Motor neuron (in vitro differentiated cells): ENCODE measurements at regions not wholly inside any gene's neighbourhood (a gene's known extent, or its start where the extent isn't known, plus 50 kb on each side); places are given as distances from the start of the nearest gene placed in this dataset.
"Not testable (repeated sequence)": the region's sequence is repeated elsewhere in the genome, so short reads cannot be mapped to it uniquely, and the experiment has no call there.

Experiments
- ATAC-seq, 8 experiments: fragments of 200-7000 bp; cut with Tn5 transposase; replicated peaks in 6 of 8; 2 replicates each; pipeline ENCODE4 v1.8.0; 2021; ENCODE audit warnings: mild to moderate bottlenecking in 8 of 8, moderate library complexity in 8 of 8
- H3K27ac ChIP-seq, 2 donors: fragments of 250-450 bp; sonication (Bioruptor Pico); 2 replicates each; pipeline ENCODE4 v1.9.0; 2021; ENCODE audit warnings: antibody characterized with exemption in 2 of 2, mild to moderate bottlenecking in 2 of 2, moderate library complexity in 1 of 2
- H3K4me1 ChIP-seq, 2 donors: fragments of 250-450 bp; sonication (Bioruptor Pico); replicated peaks in 1 of 2; 2 replicates each; pipeline ENCODE4 v1.6.1; 2021; ENCODE audit warnings: antibody characterized with exemption in 2 of 2, mild to moderate bottlenecking in 2 of 2, moderate library complexity in 1 of 2
- H3K4me3 ChIP-seq, 5 donors: fragments of 250-450 bp; sonication (Bioruptor Pico); 2 replicates each; pipeline ENCODE4 v1.9.0; 2021; ENCODE audit warnings: antibody characterized with exemption in 5 of 5, mild to moderate bottlenecking in 5 of 5, moderate library complexity in 4 of 5
- WGBS, 10 experiments: fragments of 450-650 bp; shearing (Covaris generic); methylation state at CpG; one replicate each; pipeline ENCODE4 v1.0.0; 2022; 5-methylcytosine and 5-hydroxymethylcytosine counted together
- in situ Hi-C, 9 experiments: fragments of 400-800 bp; cut with MboI; loops; one replicate each; pipeline ENCODE4 v1.15.0; 2021; ENCODE audit warnings: low sequenced_read_pairs in 9 of 9, low pct_unique_long_range_greater_than_20kb in 2 of 9; ENCODE audit not compliant: unreplicated experiment in 9 of 9

GRCh38 chr4:153887217-153887616, 98.3 kb upstream of the SFRP2 start:
- Histone ChIP-seq H3K4me1 (peaks cover 4 to 8% of the 10 kb centered on the region in 2 donors), H3K4me3 (no peak overlapping the region), H3K27ac (no peak overlapping the region)
- in situ Hi-C loops, result no loop called here
- no peak for ATAC-seq

DNA sequence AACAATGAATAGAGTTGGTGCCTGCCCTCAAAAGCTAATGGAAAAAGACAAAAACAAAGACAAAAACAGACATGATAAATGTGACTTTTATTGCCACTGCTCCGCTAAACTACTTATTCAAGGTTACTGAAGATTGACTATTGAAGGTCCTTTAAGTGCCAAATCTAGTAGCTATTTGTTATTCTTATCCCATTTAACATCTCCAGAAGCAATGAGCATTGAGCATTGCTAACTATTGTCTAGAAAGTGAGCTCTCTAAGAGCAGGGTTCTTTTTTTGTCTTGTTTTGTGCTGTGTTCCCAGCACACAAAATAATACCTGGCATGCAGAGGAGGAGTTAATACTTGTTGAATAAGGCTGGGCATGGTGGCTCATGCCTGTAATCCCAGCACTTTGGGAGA, 95.4 kb upstream of the SFRP2 start:
- in situ Hi-C loops, result no loop called here
- Histone ChIP-seq H3K4me1 (peaks cover 0 to 4% of the 10 kb centered on the region in 2 donors), H3K27ac (no peak overlapping the region), H3K4me3 (no peak overlapping the region)
- ATAC-seq, result peak in 5 of 8 experiments; percentile 50 to 92 (median 89)
- 14 to 100% (median 20%) methylated on average over 1 of the region's 1 CpG; no CpG with 5 or more reads in 5 of the 10 experiments for WGBS, 10 experiments

GRCh38 chr4:153880983-153881382, 92.1 kb upstream of the SFRP2 start:
- Histone ChIP-seq H3K4me1 (peaks cover 0 to 4% of the 10 kb centered on the region in 2 donors), H3K4me3 (no peak overlapping the region), H3K27ac (no peak overlapping the region)
- in situ Hi-C loops, result no loop called here
- 20 to 100% (median 100%) methylated on average over 1 to 2 of the region's 2 CpGs; no CpG with 5 or more reads in 5 of the 10 experiments for WGBS, 10 experiments
- no peak for ATAC-seq

DNA sequence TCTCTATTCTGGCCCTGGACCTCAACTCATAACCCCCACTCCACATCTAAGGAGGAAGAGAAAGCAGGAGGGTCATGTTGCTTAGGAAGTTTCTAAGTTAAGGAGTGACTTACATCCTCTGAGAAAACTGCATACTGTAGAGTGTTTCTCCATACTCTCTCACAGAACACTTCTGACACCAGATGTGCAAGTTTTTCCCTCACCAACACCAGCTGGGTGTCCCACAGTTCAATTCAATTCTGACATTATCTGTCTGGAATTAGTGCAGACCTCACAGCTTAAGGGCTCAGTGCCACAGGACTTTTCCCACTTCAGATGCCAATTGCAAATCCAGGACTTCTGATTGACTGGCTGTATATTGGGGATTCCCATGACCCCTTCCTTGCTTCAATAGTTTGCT, 89.0 kb upstream of the SFRP2 start:
- Histone ChIP-seq H3K4me1 (no peaks in the 10 kb centered on the region), H3K27ac (no peak overlapping the region), H3K4me3 (no peak overlapping the region)
- in situ Hi-C loops, result no loop called here
- ATAC-seq, result peak in 2 of 8 experiments; percentile 65 to 81

DNA sequence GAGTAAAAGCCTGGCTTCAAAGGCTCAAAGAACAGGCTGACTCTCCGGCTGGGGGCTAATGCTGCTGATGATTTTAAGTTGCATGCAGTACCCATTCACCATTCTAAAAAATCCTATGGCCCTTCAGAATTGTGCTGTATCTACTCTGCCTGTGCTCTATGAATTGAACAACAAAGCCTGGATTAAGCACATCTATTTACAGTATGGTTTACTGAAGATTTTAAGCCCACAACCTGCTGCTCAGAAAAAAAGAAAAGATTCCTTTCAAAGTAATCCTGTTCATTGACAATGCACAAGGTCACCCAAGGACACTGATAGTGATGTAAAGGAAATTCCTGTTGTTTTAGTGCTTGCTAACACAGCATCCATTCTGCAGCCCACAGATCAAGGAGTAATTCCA, 84.9 kb upstream of the SFRP2 start:
- Histone ChIP-seq H3K4me3 (no peak overlapping the region), H3K27ac (no peak overlapping the region), H3K4me1 (no peaks in the 10 kb centered on the region)
- no peak for ATAC-seq
- WGBS, 10 experiments, result 75 to 100% (median 91%) methylated on average over 1 of the region's 1 CpG; no CpG with 5 or more reads in 7 of the 10 experiments
- in situ Hi-C loops, result no loop called here

- H3K27ac ChIP-seq, H3K4me3 ChIP-seq, in situ Hi-C loops, H3K4me1 ChIP-seq, ATAC-seq: not testable (repeated sequence)
- WGBS, 10 experiments, result 71 to 100% methylated on average over 1 of the region's 1 CpG; no CpG with 5 or more reads in 8 of the 10 experiments
These were observed 77.9 kb upstream of the SFRP2 start for GRCh38 chr4:153866766-153867165.

DNA sequence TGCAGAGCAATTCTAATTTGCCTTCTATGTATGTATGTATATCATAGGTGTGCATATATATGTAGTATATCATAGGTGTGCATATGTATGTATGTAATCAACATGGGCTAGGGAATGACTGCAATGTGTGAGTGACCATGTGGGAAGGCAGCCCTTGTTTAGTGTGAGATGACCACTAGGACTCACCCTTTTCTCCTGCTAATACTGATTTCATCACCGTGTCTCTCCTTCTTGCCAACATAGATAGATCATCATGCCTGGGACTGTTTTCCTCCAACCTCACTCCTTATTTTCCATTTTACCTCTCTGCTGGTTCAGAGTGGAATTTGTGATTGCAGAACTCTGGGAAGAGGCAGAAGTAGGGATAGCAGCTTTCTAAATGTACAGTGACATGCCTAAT, 63.6 kb upstream of the SFRP2 start:
- peaks cover 12 to 16% of the 10 kb centered on the region in 2 donors for H3K4me1 ChIP-seq
- H3K4me3 ChIP-seq, result no peak overlapping the region
- no peak for ATAC-seq
- no peak overlapping the region for H3K27ac ChIP-seq
- in situ Hi-C loops, result no loop called here
- 20 to 100% (median 53%) methylated on average over 1 of the region's 1 CpG; no CpG with 5 or more reads in 6 of the 10 experiments for WGBS, 10 experiments

GRCh38 chr4:153850533-153851280, 61.8 kb upstream of the SFRP2 start:
- WGBS, 10 experiments, result 0 to 50% (median 25%) methylated on average over 1 to 2 of the region's 2 CpGs; no CpG with 5 or more reads in 2 of the 10 experiments
- peak in 2 of 8 experiments; percentile 35 to 41 for ATAC-seq
- no peak overlapping the region for H3K4me3 ChIP-seq
- H3K4me1 ChIP-seq, result peaks cover 12 to 16% of the 10 kb centered on the region in 2 donors
- H3K27ac ChIP-seq, result no peak overlapping the region
- in situ Hi-C loops, result no loop called here

GRCh38 chr4:153844144-153844543, 55.3 kb upstream of the SFRP2 start:
- no peaks in the 10 kb centered on the region for H3K4me1 ChIP-seq
- no peak overlapping the region for H3K4me3 ChIP-seq
- H3K27ac ChIP-seq, result no peak overlapping the region
- 13 to 93% (median 65%) methylated on average over 1 to 3 of the region's 3 CpGs; no CpG with 5 or more reads in 4 of the 10 experiments for WGBS, 10 experiments
- in situ Hi-C loops, result no loop called here
- ATAC-seq, result no peak
